Bronchial epithelial cell (primary cell): ENCODE measurements at regions not wholly inside any gene's neighbourhood (a gene's known extent, or its start where the extent isn't known, plus 50 kb on each side); places are given as distances from the start of the nearest gene placed in this dataset.

Source experiments
- DNase-seq: peaks from one replicate; pipeline ENCODE4 v3.0.0-alpha.2; 2010; ENCODE audit warnings: low read depth
- FAIRE-seq: peaks from 2 replicates; lab custom pipeline; 2011; peaks lifted over from hg19 to GRCh38; lab: Jason Lieb, UNC
- H3K27me3 ChIP-seq: 2 replicates; pipeline ENCODE4 v1.5.1; 2011; ENCODE audit warnings: low read length; ENCODE audit not compliant: control insufficient read depth, insufficient read depth
- H3K36me3 ChIP-seq: 2 replicates; pipeline ENCODE4 v1.5.1; 2011; ENCODE audit warnings: low read length; ENCODE audit not compliant: control insufficient read depth, insufficient read depth
- H3K4me3 ChIP-seq: 2 replicates; pipeline ENCODE4 v1.5.1; 2011; ENCODE audit warnings: mild to moderate bottlenecking, low read depth, low read length, control low read depth
- TF ChIP-seq, protein P1 (sequence below): IDR thresholded peaks from 2 replicates; pipeline ENCODE4 v1.5.1; 2011; ENCODE audit warnings: mild to moderate bottlenecking, moderate library complexity, low read length, control low read depth, inconsistent platforms; ENCODE audit not compliant: insufficient read depth, severe bottlenecking

DNA sequence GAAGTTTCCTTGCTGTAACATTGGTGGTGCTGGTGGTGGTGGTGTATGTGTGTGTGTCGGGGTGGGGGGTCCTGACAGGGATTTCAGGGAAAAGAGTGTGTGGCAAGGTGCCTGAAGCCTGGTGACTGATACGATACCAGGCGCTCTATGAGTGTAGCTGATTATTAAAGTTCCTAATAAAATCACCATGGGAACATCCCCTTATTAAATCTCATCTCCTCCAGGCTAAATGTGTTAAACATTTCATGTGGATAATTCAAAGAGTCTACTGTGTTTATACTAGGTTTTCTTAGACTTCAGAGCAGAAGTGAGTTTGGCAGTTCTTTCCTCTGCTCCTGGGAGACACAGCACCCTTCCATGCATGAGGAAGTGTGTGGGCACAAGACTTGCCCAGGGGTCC, 82.0 kb downstream of the THNSL2 start:
- TF ChIP-seq, protein P1, sequence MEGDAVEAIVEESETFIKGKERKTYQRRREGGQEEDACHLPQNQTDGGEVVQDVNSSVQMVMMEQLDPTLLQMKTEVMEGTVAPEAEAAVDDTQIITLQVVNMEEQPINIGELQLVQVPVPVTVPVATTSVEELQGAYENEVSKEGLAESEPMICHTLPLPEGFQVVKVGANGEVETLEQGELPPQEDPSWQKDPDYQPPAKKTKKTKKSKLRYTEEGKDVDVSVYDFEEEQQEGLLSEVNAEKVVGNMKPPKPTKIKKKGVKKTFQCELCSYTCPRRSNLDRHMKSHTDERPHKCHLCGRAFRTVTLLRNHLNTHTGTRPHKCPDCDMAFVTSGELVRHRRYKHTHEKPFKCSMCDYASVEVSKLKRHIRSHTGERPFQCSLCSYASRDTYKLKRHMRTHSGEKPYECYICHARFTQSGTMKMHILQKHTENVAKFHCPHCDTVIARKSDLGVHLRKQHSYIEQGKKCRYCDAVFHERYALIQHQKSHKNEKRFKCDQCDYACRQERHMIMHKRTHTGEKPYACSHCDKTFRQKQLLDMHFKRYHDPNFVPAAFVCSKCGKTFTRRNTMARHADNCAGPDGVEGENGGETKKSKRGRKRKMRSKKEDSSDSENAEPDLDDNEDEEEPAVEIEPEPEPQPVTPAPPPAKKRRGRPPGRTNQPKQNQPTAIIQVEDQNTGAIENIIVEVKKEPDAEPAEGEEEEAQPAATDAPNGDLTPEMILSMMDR, result no peak
- FAIRE-seq (no peak), DNase-seq (no peak)
- no peak overlapping the region for H3K4me3 ChIP-seq
- no peaks in the 10 kb centered on the region for H3K27me3 ChIP-seq
- no peaks in the 10 kb centered on the region for H3K36me3 ChIP-seq

DNA sequence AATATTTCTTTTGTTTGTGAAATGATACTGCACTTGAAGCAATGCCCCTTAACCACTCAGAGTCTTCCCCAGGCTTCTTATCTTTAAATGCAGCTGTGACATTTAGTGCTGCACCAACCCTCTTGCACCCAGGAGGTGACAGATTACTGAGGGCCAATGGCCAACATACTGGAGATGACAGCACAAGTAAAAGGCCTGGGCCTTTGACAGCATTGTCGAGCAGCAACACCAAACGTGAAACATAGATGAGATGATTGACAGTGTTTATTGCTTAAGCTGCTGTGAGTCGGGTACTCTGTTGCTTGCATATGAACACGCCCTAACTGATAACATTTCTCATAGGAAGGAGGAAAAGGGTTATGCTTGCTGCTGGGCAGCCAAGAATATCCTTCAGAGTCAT, 80.3 kb downstream of the THNSL2 start:
- H3K36me3 ChIP-seq, result no peaks in the 10 kb centered on the region
- no peak for DNase-seq
- H3K27me3 ChIP-seq, result no peaks in the 10 kb centered on the region
- TF ChIP-seq, protein P1, result no peak
- no peak overlapping the region for H3K4me3 ChIP-seq
- no peak for FAIRE-seq

DNA sequence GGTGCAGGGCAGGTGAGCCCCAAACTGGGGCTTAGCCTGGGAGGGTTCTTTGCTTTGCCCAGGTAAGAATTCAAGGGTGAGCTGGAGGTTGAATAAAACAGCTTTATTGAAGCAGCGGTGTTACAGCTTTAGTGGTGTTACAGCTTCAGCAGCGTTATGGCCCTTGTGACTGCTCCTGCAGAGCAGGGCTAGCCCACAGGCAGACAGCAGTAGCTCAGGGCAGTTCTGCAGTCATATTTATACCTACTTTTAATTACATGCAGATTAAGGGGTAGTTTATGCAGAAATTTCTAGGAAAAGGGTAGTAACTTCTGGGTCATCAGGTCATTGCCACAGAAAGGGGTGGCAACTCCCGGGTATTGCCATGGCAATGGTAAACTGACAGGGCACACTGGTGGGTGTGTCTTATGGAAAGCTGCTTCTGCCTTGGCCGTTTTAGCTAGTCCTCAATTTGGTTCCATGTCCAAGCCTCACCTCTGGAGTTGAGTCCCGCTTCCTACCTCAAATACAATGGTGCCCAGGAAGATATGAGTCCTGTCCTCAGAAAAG, 78.2 kb downstream of the THNSL2 start:
- H3K4me3 ChIP-seq, result no peak overlapping the region
- DNase-seq (no peak), FAIRE-seq (no peak)
- H3K27me3 ChIP-seq, result no peaks in the 10 kb centered on the region
- TF ChIP-seq, protein P1, result no peak
- no peaks in the 10 kb centered on the region for H3K36me3 ChIP-seq

DNA sequence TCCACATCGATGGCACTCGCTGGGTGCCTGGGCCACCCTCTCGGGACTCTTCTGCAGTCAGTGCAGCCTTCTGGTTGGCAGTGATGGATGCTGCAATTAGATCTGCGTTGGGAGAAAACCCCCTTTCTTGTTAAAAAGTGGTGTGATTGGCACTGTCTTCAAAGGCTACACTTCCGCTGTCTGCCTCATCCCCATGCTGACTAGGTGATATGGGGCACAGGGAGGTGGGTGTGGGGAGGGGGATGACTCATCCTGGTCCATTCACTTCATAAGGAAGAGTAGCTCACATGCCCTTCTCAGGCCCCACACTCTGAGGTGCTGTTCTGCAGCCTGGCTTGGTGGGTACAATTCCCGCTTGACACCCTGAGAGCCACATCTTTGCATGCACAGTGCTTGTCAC, 77.4 kb downstream of the THNSL2 start:
- TF ChIP-seq, protein P1, result no peak
- no peak overlapping the region for H3K4me3 ChIP-seq
- no peaks in the 10 kb centered on the region for H3K27me3 ChIP-seq
- DNase-seq (no peak), FAIRE-seq (no peak)
- no peaks in the 10 kb centered on the region for H3K36me3 ChIP-seq

DNA sequence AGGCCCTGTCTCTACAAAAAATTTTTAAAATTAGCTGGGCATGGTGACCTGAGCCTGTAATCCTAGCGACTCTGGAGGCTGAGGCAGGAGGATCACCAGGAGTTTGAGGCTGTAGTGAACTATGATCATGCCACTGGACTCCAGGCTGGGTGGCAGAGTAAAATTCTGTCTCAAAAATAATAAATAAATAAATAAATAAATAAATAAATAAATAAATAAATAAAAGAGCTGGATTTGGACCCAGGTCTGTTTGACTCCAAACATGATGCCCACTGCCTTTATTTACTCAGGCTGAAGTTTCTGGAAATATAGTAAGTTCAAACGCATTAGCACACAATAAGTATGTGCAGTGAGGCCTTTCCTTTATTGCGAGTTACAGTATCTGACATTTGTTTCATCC, 75.0 kb downstream of the THNSL2 start:
- H3K27me3 ChIP-seq, result no peaks in the 10 kb centered on the region
- H3K36me3 ChIP-seq, result no peaks in the 10 kb centered on the region
- no peak overlapping the region for H3K4me3 ChIP-seq
- TF ChIP-seq, protein P1, result no peak
- DNase-seq, result no peak
- FAIRE-seq, result no peak

DNA sequence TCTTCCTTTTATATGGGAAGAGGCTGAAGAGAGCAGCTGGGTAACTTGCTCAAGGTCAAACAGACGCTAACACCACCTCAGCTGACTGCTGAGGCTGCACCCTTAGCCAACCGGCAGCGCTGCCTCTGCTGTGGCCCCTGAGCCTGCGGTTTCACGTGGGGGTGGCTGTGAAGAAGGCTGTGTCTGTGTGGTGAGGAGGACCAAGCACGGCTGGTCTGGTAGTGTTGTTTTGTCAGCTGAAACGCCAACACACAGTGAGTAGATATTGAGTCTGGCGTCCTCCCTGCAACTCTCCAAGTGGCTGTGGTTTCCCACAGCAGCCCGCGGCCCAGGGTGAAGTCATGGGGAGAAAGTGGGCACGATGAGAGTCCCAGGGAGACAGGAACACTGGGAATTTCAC, 69.6 kb downstream of the THNSL2 start:
- Histone ChIP-seq H3K4me3 (no peak overlapping the region), H3K27me3 (no peaks in the 10 kb centered on the region), H3K36me3 (no peaks in the 10 kb centered on the region)
- TF ChIP-seq, protein P1, result no peak
- DNase-seq (no peak), FAIRE-seq (no peak)
